KBM-7 (cell line): ENCODE measurements at regions not wholly inside any gene's neighbourhood (a gene's known extent, or its start where the extent isn't known, plus 50 kb on each side); places are given as distances from the start of the nearest gene placed in this dataset.

Experiments used
- DNase-seq: peaks from one replicate; pipeline ENCODE4 v3.0.0-alpha.2; 2015
- in situ Hi-C: fragments of 300-500 bp; cut with MboI; formaldehyde crosslinking; loops from 2 replicates; pipeline ENCODE4 v1.14.3; 2020; ENCODE audit warnings: low sequenced_read_pairs, low pct_unique_long_range_greater_than_20kb, mixed read lengths

DNA sequence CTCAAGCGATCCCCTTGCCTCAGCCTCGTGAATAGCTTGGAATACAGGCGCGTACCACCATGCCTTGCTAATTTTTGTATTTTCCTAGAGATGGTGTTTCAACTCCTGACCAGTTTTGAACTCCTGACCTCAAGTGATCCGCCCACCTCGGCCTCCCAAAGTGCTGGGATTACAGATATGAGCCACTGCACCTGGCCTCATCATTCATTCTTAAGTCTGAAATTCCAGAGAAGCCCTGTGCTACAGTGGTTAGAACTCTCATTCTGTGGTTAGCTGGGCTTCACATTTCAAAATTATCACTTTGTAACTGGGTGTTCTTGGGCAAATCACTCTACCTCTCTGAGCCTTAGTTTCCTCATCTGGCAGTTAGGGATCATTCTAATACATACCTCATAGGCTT lies 86.1 kb upstream of the POU3F1 start:
- in situ Hi-C loops: no loop called here
- no peak for DNase-seq

DNA sequence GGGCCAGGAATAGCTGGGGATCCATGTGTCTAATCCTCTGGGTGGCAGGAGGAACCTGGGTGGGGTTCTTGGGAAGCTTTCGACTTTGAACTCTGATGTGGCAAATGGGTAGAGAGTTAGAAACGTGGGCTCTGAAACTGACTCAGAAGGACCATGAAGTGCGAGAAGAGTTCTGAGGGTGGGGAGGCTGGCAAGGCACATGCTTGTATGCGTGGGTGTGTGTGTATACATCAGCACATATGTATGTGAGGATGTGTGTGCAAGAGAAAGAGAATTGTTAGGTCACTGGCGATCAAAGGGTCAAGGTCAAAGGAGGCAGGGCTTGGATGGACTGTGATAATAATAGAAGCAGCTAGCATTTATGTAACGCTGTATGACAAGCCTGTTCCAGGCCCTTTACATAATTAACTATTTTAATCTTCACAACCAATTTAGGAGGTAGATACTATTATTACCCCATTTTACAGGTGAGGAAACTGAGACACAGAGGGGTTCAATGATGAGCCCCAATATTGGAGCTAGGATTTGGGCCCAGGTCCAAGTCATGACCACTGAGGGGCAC lies 84.5 kb upstream of the POU3F1 start:
- in situ Hi-C loops: no loop called here
- DNase-seq: no peak

DNA sequence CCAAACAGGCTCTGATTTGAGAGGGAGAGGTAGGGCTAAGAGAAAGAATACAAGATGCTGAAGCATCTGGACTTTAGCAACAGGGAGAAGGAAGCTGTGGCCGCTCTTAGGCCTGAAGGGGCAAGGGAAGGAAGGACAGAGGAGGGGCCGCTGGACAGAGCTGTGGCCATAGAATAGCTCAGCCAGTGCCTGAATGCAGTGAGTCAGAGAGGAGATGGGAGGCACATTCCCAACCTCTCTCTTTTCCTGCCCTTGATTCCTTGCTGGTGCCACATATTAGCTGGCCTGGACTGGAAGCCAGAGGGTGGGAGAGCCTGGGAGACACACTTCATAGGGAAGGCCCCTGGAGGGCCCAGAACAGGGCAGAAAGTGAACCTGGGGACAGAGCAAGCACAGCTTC lies 83.4 kb upstream of the POU3F1 start:
- DNase-seq: no peak
- in situ Hi-C loops: no loop called here

DNA sequence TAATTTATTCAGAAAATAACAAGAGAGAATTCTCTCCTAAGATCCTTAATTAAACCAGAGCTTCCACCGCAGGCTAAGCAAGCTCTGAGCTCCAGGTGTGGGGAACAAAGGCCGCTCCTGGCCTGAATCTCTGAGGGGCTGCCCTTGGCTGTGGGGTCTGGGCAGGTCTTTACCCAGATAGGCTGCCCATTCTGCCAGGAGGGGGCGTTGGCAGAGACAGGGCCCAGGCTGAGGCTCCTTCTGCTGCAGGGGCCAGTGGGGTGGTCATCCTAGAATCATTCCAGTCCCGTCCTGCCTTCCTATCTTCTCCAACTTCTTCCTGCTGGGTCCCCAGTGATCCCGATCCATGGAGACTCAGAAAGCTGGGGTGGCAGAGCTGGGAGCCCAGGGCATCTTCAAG lies 82.9 kb upstream of the POU3F1 start:
- DNase-seq: no peak
- in situ Hi-C loops: no loop called here

DNA sequence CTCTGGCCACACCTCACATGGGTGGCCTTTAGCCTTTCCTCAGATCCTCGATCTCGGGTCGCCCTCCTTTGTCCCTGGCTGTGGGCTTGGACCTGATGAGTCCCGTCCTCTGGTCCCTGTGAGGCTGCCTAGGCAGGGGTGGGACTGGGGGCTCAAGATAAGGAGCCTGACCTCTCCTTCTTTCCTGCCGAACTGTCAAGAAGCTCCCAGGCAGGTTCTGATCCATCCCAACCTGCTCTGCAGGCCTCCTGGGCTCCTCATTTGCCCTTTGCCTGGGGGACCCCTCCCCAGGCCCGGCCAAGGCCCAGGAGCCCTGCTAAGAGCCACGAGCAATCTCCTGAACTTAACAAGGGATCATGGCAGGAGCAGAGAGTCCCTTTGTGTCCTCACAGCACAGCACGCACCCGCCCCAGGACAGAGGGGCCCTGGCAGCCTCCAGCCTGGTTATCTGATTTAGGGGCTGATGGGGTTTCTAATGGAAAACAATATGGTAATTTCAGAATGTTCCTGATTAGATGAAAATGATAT lies 82.4 kb upstream of the POU3F1 start:
- in situ Hi-C loops: no loop called here

DNA sequence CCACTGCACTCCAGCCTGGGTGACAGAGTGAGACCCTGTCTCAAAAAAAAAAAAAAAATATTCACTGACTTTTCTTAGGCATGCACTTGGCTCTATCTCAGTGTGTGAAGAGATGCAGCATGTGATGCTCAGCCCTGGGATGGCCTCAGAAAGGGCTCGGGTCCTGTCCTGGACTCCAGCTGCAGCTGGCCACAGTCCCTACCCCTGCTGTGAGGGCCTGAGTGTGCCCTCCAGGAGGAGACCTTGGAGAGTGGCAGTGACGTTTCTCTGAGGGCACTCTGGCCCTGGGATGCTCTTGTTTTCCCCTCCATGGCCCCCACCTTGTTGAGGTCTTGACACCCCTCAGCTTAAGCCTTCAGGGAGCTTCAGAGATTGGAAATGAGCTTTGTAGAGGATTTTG lies 81.9 kb upstream of the POU3F1 start:
- in situ Hi-C loops: no loop called here
- DNase-seq: no peak

More for the DNA sequence above, 82.4 kb upstream of the POU3F1 start:
- DNase-seq: no peak

DNA sequence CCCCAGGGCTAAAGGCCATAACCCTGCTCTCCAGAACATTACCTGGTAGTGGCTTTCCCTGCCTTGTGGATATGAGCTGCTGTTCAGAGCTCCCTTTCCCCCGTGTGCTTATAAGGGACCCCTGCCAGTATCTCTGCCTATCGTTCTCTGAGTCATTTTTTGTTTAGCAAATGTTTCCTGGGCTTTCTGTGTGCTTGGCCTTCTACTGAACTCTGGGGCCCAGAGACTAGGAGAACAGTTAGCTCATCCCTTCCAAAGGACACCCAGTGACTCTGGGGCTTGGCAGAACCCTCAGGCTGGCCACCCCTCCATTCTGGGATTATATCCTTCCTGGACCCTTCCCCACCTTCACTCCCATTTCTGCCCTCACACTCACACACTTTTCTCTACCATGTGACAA lies 80.8 kb upstream of the POU3F1 start:
- in situ Hi-C loops: no loop called here
- DNase-seq: no peak

DNA sequence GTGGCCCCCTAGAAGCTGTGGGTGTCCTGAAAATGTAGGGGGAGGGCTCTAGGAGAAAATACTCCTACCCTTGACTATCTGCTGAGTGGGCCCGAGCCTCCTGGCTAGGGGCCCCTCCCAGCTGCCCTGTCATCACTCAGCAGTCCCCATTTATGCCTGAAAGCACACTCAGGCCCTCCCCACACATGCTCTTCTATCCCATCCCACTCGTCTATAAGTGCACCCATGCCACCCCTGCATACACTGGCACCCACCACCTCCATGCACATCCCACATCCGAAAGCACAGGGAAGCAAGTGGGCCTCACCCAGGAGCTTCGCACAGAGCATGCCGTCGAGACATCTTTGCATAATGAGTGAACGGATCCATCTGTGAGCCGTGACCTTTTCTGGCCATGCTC lies 80.4 kb upstream of the POU3F1 start:
- no peak for DNase-seq
- in situ Hi-C loops: no loop called here

DNA sequence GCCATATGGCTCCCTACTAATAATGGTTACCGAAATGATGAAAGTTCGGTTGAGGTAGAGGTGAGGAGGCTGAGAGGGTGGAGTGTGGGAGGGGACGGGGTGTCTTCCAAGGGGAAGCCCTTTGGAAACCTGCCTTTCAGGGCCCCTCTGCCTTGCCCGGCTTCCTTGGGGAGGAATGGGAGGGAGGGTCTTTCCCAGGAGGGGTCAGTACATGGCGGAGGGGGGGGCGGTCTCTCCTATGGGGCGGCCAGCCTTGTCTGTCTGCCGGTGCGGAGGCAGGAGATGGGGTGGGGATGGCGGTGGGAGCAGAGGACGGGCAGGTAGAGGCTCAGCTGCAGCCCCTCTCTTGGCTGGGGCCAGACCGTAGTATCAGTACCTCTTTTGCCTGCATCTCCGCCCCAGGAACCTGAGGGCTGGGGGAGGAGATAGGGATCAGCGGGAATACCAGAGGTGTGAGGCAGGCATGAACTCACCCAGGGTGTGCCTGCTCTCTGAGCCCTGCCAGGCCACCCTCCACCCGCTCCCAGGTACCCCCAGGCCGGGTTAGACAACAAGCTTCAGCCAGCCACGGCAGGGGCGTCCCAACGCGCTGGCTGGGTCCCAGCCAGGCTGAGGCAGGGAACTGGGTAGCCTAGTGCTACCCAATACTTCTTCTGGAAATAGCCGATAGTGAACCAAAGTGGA lies 79.4 kb upstream of the POU3F1 start:
- no peak for DNase-seq
- in situ Hi-C loops: no loop called here

DNA sequence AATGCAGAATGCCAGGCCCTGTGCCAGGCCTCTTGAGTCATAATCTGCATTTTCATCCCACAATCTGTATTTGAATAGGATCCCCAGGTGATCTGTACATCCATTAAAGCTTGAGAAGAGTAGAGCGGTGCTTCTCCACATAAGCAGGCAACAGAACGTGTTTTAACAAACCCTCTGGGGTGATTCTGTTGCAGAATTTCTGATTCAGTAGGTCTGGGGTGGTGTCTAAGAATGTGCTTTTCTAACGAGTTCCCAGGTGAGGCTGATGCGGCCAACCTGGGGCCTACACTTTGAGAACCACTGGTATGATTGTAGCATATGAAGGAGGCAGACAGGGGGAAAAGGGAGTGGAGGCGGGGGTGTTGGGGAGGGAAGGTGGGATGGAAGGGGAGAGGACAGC lies 78.4 kb upstream of the POU3F1 start:
- DNase-seq: no peak
- in situ Hi-C loops: no loop called here

DNA sequence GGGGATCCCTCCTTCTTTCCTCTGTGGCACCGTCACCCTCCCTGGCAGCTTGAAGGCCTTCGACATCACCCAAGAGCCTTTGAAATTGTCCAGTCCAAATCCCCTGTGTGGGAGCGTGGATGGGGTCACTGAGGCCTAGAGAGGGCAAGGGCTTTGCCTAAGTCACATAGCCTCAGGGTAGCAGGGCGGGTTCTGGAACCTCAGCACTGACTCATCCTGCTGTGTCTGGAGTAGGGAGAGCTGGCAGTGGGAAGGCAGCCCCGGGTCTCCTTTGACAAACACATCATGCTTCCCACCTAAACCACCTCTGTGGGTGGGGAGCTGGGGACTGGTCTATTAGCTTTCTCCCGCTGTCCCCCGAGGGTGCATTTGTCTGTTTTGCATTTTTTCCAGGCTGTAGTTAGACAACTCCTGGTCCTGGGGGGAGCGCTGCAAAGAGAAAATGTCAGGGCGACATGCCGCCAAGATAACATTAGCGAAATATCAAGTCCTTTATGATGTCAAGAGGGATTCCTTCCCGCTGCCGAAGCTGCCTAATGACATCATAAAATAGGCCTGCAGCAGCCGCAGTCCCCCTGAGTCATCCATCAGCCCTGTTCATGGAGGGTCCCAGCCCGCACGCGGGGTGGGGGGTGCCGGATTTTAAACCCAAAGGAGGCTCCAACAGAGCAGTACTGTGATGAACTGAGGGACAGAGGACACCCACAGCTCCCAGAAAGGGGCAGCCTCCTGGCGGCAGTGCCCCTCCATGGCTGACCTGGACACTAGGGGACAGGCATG lies 77.0 kb upstream of the POU3F1 start:
- DNase-seq: no peak
- in situ Hi-C loops: no loop called here

DNA sequence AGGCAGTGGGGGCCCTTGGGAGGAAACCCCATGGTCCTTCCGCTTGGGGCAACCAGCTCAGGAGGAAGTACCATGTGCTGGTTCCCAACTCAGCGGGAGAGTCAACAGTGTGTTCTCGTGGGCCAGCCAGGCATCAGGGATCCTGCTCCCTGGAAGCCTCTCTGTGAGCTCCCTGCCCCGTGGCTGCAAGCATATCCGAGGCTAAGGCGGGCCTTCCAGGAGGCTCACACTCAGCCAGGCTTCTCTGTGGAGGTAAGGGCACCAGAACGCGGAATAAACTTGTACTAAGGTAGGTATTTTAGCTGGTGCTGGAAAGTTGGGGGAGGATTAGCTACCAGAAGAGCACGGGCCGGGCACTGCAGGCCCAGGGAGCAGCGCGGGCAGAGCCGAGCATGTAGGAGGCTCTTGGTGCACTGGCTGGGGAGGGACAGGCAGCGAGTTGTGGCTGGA lies 74.7 kb upstream of the POU3F1 start:
- DNase-seq: no peak
- in situ Hi-C loops: no loop called here

DNA sequence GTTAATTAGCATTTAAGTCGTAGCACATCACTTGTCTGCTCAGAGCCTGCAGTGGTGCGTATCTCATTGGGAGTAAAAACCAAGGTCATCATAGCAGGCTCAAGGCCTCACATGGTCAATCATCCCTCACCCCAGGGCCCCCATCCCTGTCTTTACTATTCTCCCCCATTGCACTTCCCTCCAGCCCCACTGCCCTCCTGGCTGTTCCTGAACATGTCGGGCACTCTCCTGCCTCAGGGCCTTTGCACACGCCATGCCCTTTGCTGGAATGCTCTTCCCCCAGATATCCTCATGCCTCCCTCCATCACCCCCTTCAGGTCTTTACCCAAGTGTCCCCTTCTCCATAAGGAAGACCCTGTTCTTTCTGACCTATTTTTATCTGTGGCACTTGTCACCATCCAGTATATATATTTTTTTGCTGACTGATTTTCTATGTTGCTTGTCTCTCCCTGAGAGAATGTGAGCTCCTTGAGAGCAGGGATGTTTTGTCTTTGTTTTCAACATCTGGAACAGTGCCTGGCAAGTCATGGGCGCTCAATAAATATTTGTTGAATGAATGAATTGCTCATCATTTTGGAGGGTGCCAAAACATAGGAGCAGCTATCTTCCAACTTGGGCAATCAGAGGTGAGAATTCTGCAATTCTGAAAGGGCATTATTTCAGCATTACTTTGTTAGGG lies 74.1 kb upstream of the POU3F1 start:
- DNase-seq: no peak
- in situ Hi-C loops: no loop called here

DNA sequence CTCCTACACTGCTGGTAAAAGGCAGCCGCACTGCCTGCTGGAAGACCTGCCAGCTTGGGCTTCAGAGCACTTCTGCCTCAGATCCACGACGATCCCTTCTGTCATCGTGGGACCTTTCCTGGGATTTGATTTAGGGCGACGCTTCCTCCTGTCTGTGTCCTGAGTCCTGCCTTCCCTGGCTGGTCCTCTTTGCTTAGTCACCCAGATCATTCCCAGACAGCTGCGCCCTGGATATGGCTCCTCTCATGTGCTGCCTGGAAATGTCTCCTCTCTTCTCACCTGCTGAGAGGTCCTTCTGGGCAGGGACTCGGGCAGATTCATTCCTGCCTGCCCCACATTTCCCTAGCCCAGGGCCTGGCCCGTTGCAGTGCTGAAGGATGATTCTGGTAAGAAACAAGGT lies 72.4 kb upstream of the POU3F1 start:
- no peak for DNase-seq
- in situ Hi-C loops: no loop called here

DNA sequence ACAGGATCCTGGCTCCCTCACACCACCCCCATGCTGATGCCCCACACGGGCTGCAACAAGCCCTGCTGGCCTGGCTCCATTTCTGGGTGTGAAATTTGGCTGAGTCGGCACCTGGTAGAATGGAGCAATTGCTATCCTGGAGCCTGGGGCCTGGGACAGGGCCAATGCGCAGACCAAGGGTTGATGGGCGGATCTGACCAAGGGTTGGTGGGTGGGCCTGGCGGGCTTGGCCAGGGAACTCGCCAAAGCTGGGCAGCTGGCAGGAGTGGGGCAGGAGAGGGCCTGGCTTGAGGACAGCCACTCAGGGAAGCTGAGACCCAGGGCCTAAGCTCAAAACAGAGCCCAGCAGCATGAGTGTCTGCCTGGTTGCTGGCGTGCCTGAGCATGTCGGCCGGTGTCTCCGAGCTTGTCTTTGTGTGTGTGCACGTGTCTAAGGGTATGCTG lies 70.9 kb upstream of the POU3F1 start:
- in situ Hi-C loops: no loop called here
- DNase-seq: no peak

DNA sequence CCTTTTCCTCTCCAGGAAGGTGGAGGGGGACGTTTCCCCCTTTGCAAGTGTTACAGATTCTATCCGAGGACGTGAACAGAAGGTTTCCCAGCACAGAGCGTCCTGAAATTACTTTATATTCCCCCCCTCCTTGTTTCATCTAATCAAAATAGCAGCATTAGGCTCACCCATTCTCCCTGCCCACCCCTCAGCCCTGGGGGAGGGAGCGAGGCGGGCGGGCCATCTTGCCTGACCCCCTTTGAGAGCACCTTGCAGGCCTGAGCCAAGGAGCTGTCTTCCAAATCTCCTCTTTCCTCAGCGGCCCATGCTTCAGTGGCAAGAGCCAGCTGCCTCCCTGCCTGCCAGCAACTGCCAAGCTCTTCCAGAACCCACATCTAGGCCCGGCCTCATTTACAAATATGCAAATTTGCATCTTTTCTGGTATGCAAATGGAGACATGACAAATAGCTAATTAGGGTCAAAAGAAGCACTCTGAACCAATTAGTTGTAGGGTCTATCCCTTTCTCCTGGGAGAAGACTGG lies 69.1 kb upstream of the POU3F1 start:
- in situ Hi-C loops: no loop called here
- no peak for DNase-seq

DNA sequence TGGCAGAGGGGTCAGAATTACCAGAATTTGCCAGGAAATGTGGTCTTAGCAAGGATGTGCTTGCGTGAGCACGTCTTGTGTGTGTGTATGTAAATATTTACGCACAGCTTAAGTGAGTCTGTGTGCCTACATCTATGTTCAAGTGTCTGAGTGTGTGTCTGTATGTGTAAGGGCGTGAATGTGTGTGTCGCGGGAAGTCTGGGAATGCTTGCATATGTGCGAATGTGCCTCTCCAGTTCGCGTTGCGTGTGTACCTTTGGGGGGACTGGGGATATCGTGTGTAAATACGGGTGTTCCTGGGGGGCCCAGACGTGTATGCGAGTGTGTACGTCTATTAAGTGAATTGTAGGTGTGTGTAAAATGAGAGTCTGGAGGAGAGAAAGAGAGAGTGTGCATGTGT lies 68.6 kb upstream of the POU3F1 start:
- no peak for DNase-seq
- in situ Hi-C loops: no loop called here

DNA sequence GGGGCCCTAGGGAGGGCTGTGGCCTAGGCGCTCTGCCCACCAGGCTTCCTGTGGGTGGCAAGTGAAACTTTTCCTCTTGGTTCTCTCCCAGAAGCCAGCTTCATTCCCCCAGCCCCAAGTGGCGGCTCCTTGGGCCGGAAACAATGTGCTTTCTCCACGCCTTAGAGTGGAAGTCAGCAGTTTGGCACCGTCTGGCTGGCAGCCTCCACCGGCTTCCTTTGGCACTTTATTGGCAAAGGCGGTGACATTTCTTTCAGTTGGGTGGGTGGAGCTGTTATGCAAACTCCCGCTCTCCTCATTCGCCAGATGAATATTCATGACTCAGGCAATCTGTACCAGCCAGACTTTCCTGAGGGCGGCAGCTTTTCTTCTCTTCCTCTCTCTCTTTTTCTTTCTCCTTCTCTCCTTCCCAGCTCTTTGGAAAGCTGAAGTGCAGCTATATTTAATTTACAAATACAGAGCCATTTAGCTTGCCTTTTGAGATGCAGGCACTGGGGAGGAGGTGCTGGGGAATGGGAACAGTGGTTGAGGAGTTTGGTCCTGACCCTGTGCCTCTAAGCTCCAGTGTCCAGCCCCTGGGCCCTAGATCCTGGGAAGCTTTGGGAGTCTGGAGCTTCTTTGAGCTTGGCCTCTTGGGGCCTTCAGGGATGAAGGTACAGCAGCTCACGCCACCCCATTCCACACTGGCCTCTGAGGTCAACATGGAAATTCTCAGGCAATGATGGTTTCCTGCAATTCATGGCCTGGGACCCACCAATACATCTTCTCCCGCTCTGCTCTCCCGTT lies 67.8 kb upstream of the POU3F1 start:
- in situ Hi-C loops: no loop called here

DNA sequence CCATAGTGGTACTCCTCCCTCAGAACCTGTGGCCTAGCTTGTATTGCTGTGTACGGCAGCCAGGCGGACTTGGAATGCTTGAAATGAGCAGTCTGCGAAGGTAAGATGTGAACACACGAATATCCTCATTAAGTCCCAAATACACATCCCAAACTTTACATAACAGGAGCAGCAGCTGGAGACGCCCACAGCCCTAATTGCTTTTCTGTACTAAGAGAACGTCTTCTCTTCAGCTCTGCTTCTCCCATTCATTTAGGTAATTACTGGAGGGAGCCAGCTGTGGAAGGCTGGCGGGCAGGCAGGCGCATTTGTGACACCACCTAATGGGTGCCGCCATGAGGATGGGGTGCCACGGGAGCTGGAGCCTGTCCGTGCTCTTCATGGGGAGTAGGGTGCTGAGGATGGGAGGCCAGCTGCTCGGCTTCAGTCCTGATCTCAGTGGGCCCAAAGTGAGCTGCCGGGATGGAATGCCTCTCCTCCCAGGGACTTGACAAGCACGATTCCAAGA lies 66.6 kb upstream of the POU3F1 start:
- in situ Hi-C loops: no loop called here
- no peak for DNase-seq

More for the DNA sequence above, 67.8 kb upstream of the POU3F1 start:
- DNase-seq: no peak
